HEK293 (cell line): ENCODE measurements at regions not wholly inside any gene's neighbourhood (a gene's known extent, or its start where the extent isn't known, plus 50 kb on each side); places are given as distances from the start of the nearest gene placed in this dataset.

ENCODE experiments used
- AEBP2 ChIP-seq: fragments of 450-650 bp; formaldehyde crosslinking; IDR thresholded peaks from 2 replicates; pipeline ENCODE4 v1.5.1; 2016; ENCODE audit warnings: missing biosample characterization, missing genetic modification characterization, borderline replicate concordance
- CTCF ChIP-seq: fragments of 450-650 bp; formaldehyde crosslinking; IDR thresholded peaks from 2 replicates; pipeline ENCODE4 v1.5.1; 2016; ENCODE audit warnings: missing biosample characterization, missing genetic modification characterization
- MYNN ChIP-seq: fragments of 450-650 bp; formaldehyde crosslinking; IDR thresholded peaks from 2 replicates; pipeline ENCODE4 v1.5.1; 2016; ENCODE audit warnings: missing biosample characterization, missing genetic modification characterization, borderline replicate concordance
- YY1 ChIP-seq: fragments of 450-650 bp; formaldehyde crosslinking; IDR thresholded peaks from 2 replicates; pipeline ENCODE4 v1.5.1; 2018; ENCODE audit warnings: missing biosample characterization, missing genetic modification characterization
- ZNF24 ChIP-seq: fragments of 450-650 bp; formaldehyde crosslinking; IDR thresholded peaks from 2 replicates; pipeline ENCODE4 v1.5.1; 2016; ENCODE audit warnings: missing biosample characterization, missing genetic modification characterization

GRCh38 chr3:145849115-145849514 is 311.9 kb downstream of the PLOD2 start:
- no peak for TF ChIP-seq YY1 (tag by site-specific recombination)
- TF ChIP-seq ZNF24 (tag by site-specific recombination), result no peak
- TF ChIP-seq CTCF (tag by site-specific recombination), result no peak
- no peak for TF ChIP-seq MYNN (tag by site-specific recombination)
- no peak for TF ChIP-seq AEBP2 (tag by site-specific recombination)
